Lung (tissue), 11 donors: ENCODE measurements at regions not wholly inside any gene's neighbourhood (a gene's known extent, or its start where the extent isn't known, plus 50 kb on each side); places are given as distances from the start of the nearest gene placed in this dataset.
A peak's percentile ranks its signal among the peaks of the same experiment; 100 is the strongest.

Experiments used
- ATAC-seq: fragments of 200-7000 bp; cut with Tn5 transposase; one replicate; pipeline ENCODE4 v1.9.1; 2020; ENCODE audit warnings: moderate number of reproducible peaks; ENCODE audit not compliant: insufficient read depth, low FRiP score
- DNase-seq, 3 donors: peaks; one replicate each; pipeline ENCODE4 v3.0.0-alpha.2; 2013 to 2017
- H3K27ac ChIP-seq, 2 donors: one replicate each; pipeline ENCODE4 v1.5.1; 2013; ENCODE audit warnings: mild to moderate bottlenecking in 2 of 2, moderate library complexity in 2 of 2, control low read depth in 1 of 2, inconsistent platforms in 1 of 2, low read depth in 1 of 2, low read length in 1 of 2
- H3K27me3 ChIP-seq, 3 donors: one replicate each; pipeline ENCODE4 v1.5.1; 2013; ENCODE audit warnings: low read length in 2 of 3; ENCODE audit not compliant: control insufficient read depth in 3 of 3, insufficient read depth in 3 of 3
- H3K36me3 ChIP-seq, 4 donors: one replicate each; pipeline ENCODE4 v1.5.1; 2013; ENCODE audit warnings: low read length in 4 of 4, mild to moderate bottlenecking in 1 of 4, moderate library complexity in 1 of 4; ENCODE audit not compliant: control insufficient read depth in 4 of 4, insufficient read depth in 4 of 4
- H3K4me1 ChIP-seq, 5 donors: one replicate each; pipeline ENCODE4 v1.5.1; 2013; ENCODE audit warnings: low read length in 5 of 5, mild to moderate bottlenecking in 2 of 5, moderate library complexity in 1 of 5; ENCODE audit not compliant: control insufficient read depth in 5 of 5, insufficient read depth in 5 of 5
- H3K4me3 ChIP-seq: one replicate; pipeline ENCODE4 v1.5.1; 2013; ENCODE audit warnings: mild to moderate bottlenecking, control low read depth, moderate library complexity
- H3K9ac ChIP-seq, 2 donors: one replicate each; pipeline ENCODE4 v1.5.1; 2013; ENCODE audit warnings: low read length in 2 of 2, control low read depth in 1 of 2; ENCODE audit not compliant: insufficient read depth in 1 of 2
- H3K9me3 ChIP-seq, 4 donors: one replicate each; pipeline ENCODE4 v1.5.1; 2013; ENCODE audit warnings: low read length in 3 of 4, mild to moderate bottlenecking in 1 of 4, moderate library complexity in 1 of 4; ENCODE audit not compliant: control insufficient read depth in 4 of 4, insufficient read depth in 3 of 4
- WGBS, 2 donors: extraction: QIAGEN DNeasy Blood & Tissue Kit; methylation state at CpG; one replicate each; pipeline ENCODE4 v1.1.7; 2013; 5-methylcytosine and 5-hydroxymethylcytosine counted together
- TF ChIP-seq, protein P1 (sequence below): IDR thresholded peaks from 2 replicates; pipeline ENCODE4 v1.5.1; 2012; ENCODE audit warnings: mild to moderate bottlenecking; ENCODE audit errors: control extremely low read depth, extremely low read depth
- donor health status: control.
- donor health status: control.
- donor health status: Bipolar disorder and iron deficiency.
- donor health status: healthy.
- donor health status: DM: yes; HTN: yes; CAD: no.

DNA sequence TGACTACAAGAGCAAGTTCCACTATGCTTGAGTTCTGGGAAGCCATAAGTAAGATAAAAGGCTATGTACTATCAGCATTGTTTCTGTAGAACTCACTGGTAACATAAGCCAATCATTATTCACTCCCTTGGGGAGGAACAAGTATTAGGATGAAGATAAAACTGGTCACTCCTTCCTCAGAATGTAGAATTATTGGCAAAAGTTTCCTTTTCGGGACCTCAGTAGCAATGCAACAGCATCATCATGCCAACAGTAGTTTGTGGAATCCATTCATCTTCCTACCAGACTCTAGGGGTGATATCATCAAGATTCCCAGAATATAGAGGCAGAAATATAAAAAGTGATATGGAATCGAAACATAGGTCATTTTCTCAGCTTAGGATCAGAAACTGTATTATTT is 209.5 kb downstream of the PLOD2 start:
- Histone ChIP-seq H3K9ac (no peak overlapping the region), H3K27ac (no peak overlapping the region), H3K27me3 (no peaks in the 10 kb centered on the region), H3K4me3 (no peak overlapping the region), H3K36me3 (no peaks in the 10 kb centered on the region), H3K4me1 (peaks cover 0 to 2% (median 0%) of the 10 kb centered on the region in 5 donors), H3K9me3 (peaks cover 0 to 4% (median 0%) of the 10 kb centered on the region in 4 donors)
- 88 to 92% methylated on average over 2 of the region's 2 CpGs for WGBS, 2 donors
- DNase-seq (no peak), ATAC-seq (no peak)
- TF ChIP-seq, protein P1, sequence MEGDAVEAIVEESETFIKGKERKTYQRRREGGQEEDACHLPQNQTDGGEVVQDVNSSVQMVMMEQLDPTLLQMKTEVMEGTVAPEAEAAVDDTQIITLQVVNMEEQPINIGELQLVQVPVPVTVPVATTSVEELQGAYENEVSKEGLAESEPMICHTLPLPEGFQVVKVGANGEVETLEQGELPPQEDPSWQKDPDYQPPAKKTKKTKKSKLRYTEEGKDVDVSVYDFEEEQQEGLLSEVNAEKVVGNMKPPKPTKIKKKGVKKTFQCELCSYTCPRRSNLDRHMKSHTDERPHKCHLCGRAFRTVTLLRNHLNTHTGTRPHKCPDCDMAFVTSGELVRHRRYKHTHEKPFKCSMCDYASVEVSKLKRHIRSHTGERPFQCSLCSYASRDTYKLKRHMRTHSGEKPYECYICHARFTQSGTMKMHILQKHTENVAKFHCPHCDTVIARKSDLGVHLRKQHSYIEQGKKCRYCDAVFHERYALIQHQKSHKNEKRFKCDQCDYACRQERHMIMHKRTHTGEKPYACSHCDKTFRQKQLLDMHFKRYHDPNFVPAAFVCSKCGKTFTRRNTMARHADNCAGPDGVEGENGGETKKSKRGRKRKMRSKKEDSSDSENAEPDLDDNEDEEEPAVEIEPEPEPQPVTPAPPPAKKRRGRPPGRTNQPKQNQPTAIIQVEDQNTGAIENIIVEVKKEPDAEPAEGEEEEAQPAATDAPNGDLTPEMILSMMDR, result no peak

DNA sequence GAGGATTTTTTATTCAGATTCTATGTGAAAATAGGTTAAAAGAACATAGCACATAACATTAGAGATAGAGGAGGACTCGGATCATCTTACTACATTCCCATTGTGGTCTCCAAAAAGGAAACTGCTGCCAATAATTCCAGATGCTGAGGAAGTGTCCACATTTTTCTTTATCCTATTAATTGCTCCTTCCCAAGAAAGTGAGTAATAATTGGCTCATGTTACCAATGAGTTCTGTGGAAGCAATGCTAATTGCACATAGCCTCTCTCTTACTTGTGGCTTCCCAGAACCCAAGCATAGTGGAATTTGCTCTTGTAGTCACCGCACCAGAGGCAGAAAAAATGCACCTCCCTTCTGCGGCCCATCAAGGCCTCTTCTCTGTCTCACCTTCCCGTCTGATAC is 208.4 kb downstream of the PLOD2 start:
- peaks cover 0 to 2% (median 0%) of the 10 kb centered on the region in 5 donors for H3K4me1 ChIP-seq
- H3K27me3 ChIP-seq, result no peaks in the 10 kb centered on the region
- no peak for ATAC-seq
- H3K36me3 ChIP-seq, result no peaks in the 10 kb centered on the region
- WGBS, 2 donors, result 69 to 90% methylated on average over 4 of the region's 4 CpGs
- no peak overlapping the region for H3K9ac ChIP-seq
- TF ChIP-seq, protein P1, result no peak
- peak in 1 of 3 donors; percentile 14 for DNase-seq
- H3K9me3 ChIP-seq, result peaks cover 0 to 4% (median 0%) of the 10 kb centered on the region in 4 donors
- H3K27ac ChIP-seq, result no peak overlapping the region
- no peak overlapping the region for H3K4me3 ChIP-seq

DNA sequence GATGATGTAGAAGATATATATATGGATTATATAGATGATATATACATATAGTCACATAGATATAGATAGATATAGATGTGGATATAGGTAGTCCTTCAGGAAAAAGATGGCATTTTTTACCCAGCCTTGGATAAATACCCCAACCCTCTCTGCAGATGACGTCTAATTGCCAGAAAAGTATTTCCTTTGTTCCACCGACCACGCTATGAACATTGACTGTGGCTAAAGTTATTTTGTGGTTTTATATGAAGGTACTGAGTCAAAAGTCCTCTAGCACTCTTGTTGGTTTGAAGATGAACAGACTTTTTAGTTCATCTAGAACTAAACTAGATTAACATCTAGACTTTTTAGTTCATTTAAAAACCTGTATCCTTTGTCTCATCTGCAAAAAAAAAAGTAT is 207.7 kb downstream of the PLOD2 start:
- H3K9me3 ChIP-seq, result peaks cover 0 to 4% (median 0%) of the 10 kb centered on the region in 4 donors
- WGBS, 2 donors, result 89 to 94% methylated on average over 3 of the region's 3 CpGs
- H3K36me3 ChIP-seq, result no peaks in the 10 kb centered on the region
- DNase-seq (no peak), ATAC-seq (no peak)
- H3K4me1 ChIP-seq, result peaks cover 0 to 2% (median 0%) of the 10 kb centered on the region in 5 donors
- no peaks in the 10 kb centered on the region for H3K27me3 ChIP-seq
- H3K9ac ChIP-seq, result no peak overlapping the region
- TF ChIP-seq, protein P1, result no peak
- no peak overlapping the region for H3K4me3 ChIP-seq
- H3K27ac ChIP-seq, result no peak overlapping the region

DNA sequence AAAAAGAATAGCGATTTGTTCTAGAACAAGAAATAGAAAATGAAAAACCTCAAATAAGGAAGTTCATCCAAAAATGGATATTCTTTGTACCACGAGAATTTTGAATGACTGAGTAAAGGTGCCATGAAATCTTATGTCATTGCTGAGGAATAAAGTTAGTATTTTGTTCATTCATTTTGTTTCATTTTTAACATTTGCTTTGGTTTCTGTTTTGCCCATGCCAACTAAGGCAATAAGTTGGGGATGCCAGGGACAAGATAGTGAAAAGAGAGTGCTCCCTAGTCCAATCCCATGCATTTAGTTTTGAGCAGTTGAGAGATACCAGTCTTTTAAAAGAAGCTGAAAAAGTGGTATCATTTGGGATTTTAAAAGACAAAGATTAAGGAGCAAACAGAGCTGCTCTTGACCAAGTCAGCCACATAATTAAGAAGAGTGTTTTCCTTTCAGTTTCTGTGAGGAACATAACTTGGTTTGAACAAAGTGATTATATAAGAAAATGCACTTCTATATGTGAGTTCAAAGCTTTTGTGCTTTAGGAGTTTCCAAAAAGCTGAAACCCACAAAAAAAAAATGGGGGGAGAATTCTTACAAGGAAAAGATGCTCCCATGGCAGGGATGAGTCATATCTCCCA is 201.4 kb downstream of the PLOD2 start:
- H3K4me1 ChIP-seq, result peaks cover 0 to 3% (median 0%) of the 10 kb centered on the region in 5 donors
- TF ChIP-seq, protein P1, result no peak

More for the DNA sequence above, 201.4 kb downstream of the PLOD2 start:
- Histone ChIP-seq H3K27ac (no peak overlapping the region), H3K9me3 (no peaks in the 10 kb centered on the region), H3K27me3 (no peaks in the 10 kb centered on the region), H3K9ac (no peak overlapping the region), H3K4me3 (no peak overlapping the region), H3K36me3 (no peaks in the 10 kb centered on the region)
- WGBS, 2 donors, result 86 to 96% methylated on average over 2 of the region's 2 CpGs
- no peak for DNase-seq
- no peak for ATAC-seq
